ENCODE measurements at regions not wholly inside any gene's neighbourhood (a gene's known extent, or its start where the extent isn't known, plus 50 kb on each side); places are given as distances from the start of the nearest gene placed in this dataset.

DNA sequence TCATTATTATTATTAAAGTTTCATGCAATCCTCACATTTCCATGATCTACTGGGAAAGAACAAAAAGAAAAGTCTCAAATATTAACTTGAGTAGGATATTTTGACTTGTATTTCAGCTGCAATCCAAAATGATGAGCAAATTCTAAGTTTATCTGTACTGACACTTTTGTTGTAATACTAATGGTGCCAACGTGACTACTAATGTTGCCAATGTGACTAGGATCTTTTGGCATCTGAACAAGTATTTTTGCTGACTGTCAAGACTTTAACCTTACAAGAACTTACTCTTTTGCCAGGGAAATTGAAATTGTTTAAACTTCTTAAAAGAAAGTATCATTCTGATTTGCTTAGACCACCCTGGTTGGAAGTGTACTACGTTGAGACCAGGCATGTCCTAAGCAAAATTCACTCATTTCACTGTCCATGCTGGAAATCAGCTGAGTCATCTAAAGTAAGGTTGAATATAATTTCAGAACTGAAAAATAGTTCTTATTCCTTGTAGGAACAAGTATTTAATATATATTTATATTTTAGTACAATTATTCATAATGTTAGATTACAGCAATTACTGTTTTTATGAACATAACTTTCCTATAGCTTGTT lies 78.5 kb upstream of the LYZL1 start:
- H3K4me3 ChIP-seq (ENCODE audit: low read depth, poor library complexity, severe bottlenecking): no peak overlapping the region
- DNase-seq (ENCODE audit: low spot score in 2 of 2): no peak
- TF ChIP-seq CTCF (IDR thresholded peaks at IDR 0.05) (no peak), POLR2A (IDR thresholded peaks at IDR 0.05) (no peak)
- intact Hi-C loops (cut with DNase I; ENCODE audit: low total_unique reads): no loop called here
- 23 to 54% methylated on average over 2 of the region's 2 CpGs for WGBS, 2 donors

GRCh38 chr10:29212597-29212996 lies 76.3 kb upstream of the LYZL1 start:
- no peak overlapping the region for H3K4me3 ChIP-seq (ENCODE audit: low read depth, poor library complexity, severe bottlenecking)
- no peak for DNase-seq (ENCODE audit: low spot score in 2 of 2)
- TF ChIP-seq CTCF (IDR thresholded peaks at IDR 0.05) (no peak), POLR2A (IDR thresholded peaks at IDR 0.05) (no peak)
- 79% methylated on average over 3 of the region's 3 CpGs for WGBS, 2 donors
- intact Hi-C loops (cut with DNase I; ENCODE audit: low total_unique reads): no loop called here

- no peak overlapping the region for H3K4me3 ChIP-seq (ENCODE audit: low read depth, poor library complexity, severe bottlenecking)
- 72 to 75% methylated on average over 3 of the region's 3 CpGs for WGBS, 2 donors
- intact Hi-C loops (cut with DNase I; ENCODE audit: low total_unique reads): no loop called here
- no peak for TF ChIP-seq POLR2A (IDR thresholded peaks at IDR 0.05)
- no peak for TF ChIP-seq CTCF (IDR thresholded peaks at IDR 0.05)
- no peak for DNase-seq (ENCODE audit: low spot score in 2 of 2)
Observed at GRCh38 chr10:29214551-29214950, 74.3 kb upstream of the LYZL1 start.

DNA sequence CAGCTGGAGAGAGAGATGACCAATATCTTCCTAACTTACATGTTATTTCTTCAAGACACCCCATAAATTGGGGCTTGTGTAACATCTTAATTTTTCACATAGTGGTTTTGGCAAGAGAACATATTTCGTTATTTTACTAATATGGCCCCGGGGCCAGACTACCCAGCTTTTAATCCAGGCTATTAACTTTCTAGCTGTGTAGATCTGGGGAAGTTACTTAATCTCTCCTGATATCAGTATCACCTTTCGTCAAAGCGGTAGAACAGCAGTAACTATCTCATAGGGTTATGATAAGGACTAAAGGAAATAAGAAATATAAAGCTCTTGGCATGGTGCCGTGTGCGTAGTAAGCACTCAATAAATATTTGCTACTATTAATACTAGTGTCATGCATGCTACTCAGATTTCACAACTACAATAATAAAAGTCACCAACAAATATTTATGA lies 71.6 kb upstream of the LYZL1 start:
- H3K4me3 ChIP-seq (ENCODE audit: low read depth, poor library complexity, severe bottlenecking): no peak overlapping the region
- 55 to 72% methylated on average over 6 of the region's 6 CpGs for WGBS, 2 donors
- no peak for TF ChIP-seq POLR2A (IDR thresholded peaks at IDR 0.05)
- no peak for TF ChIP-seq CTCF (IDR thresholded peaks at IDR 0.05)
- no peak for DNase-seq (ENCODE audit: low spot score in 2 of 2)
- intact Hi-C loops (cut with DNase I; ENCODE audit: low total_unique reads): no loop called here

DNA sequence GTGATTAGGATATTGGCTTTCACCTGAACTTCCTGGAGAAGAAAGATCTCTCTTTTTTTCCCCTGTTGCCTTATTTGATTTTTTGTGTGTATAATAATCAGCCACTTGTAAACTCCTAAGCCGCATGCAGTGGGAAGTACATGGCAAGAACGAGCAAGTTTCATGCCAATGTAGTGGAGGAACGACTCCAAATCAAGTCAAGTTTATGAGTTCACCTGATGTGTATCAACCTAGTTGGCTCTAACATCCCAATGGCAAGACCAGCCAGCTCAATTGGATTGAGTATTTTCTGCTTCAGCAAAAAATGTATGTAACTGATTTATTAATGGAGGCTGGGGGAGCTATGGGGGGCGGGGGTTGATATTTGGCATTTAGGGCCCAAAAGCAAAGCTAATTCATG lies 65.5 kb upstream of the LYZL1 start:
- 50 to 61% methylated on average over 4 of the region's 4 CpGs for WGBS, 2 donors
- intact Hi-C loops (cut with DNase I; ENCODE audit: low total_unique reads): no loop called here
- TF ChIP-seq CTCF (IDR thresholded peaks at IDR 0.05) (no peak), POLR2A (IDR thresholded peaks at IDR 0.05) (no peak)
- H3K4me3 ChIP-seq (ENCODE audit: low read depth, poor library complexity, severe bottlenecking): no peak overlapping the region
- no peak for DNase-seq (ENCODE audit: low spot score in 2 of 2)

- no peak for DNase-seq (ENCODE audit: low spot score in 2 of 2)
- TF ChIP-seq CTCF (IDR thresholded peaks at IDR 0.05) (no peak), POLR2A (IDR thresholded peaks at IDR 0.05) (no peak)
- 55 to 67% methylated on average over 1 of the region's 1 CpG for WGBS, 2 donors
- H3K4me3 ChIP-seq (ENCODE audit: low read depth, poor library complexity, severe bottlenecking): no peak overlapping the region
- intact Hi-C loops (cut with DNase I; ENCODE audit: low total_unique reads): no loop called here
Observed at GRCh38 chr10:29224631-29225030, 64.2 kb upstream of the LYZL1 start.

Data from lower leg skin (tissue), 4 donors.